ENCODE measurements at regions not wholly inside any gene's neighbourhood (a gene's known extent, or its start where the extent isn't known, plus 50 kb on each side); places are given as distances from the start of the nearest gene placed in this dataset.
A peak's percentile ranks its signal among the peaks of the same experiment; 100 is the strongest.
"Not testable (repeated sequence)": the region's sequence is repeated elsewhere in the genome, so short reads cannot be mapped to it uniquely, and the experiment has no call there.

DNA sequence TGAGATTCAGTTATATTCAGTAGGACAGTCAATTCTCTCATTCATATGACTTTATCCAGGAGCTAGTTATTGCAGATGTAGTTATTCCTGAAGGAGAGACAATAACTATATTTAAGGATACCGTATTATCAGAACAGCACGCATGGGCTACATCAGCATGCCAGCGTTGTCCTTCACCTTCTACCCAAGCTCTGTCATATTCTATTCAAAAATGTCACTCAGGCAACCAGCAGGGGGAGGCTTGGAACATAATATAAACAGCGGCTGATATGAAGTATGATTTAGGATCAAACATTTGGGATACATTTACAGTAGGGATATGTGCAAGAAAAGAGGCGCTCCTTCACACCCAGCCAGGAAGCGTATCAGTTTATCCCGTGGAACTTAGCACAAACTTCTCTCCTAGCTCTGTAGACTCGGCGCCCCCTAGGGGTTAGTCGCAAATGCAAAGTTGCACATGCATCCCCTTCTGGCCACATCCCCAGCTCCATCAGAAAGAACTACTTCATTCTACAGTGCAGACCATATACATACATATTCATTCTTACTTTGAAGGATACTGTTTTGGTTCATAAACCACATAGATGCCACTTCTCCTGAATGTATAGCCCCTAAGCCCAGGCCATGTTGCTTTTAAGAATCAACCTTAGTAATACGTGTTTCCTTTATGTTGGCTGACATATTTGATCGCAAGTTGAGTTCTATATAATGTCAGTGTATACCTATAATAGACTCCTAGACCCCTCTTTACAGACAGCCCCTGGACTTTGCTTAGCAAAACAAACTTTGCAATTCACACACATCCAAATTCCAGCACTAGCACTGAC, 759.4 kb downstream of the ADCYAP1 start:
- H3K4me3 ChIP-seq (ENCODE audit: low read depth, low read length), result no peak overlapping the region
- TF ChIP-seq, protein P1, sequence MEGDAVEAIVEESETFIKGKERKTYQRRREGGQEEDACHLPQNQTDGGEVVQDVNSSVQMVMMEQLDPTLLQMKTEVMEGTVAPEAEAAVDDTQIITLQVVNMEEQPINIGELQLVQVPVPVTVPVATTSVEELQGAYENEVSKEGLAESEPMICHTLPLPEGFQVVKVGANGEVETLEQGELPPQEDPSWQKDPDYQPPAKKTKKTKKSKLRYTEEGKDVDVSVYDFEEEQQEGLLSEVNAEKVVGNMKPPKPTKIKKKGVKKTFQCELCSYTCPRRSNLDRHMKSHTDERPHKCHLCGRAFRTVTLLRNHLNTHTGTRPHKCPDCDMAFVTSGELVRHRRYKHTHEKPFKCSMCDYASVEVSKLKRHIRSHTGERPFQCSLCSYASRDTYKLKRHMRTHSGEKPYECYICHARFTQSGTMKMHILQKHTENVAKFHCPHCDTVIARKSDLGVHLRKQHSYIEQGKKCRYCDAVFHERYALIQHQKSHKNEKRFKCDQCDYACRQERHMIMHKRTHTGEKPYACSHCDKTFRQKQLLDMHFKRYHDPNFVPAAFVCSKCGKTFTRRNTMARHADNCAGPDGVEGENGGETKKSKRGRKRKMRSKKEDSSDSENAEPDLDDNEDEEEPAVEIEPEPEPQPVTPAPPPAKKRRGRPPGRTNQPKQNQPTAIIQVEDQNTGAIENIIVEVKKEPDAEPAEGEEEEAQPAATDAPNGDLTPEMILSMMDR (IDR thresholded peaks at IDR 0.05; ENCODE audit: borderline replicate concordance, insufficient read depth, low read depth, low read length), result peak; percentile 84

DNA sequence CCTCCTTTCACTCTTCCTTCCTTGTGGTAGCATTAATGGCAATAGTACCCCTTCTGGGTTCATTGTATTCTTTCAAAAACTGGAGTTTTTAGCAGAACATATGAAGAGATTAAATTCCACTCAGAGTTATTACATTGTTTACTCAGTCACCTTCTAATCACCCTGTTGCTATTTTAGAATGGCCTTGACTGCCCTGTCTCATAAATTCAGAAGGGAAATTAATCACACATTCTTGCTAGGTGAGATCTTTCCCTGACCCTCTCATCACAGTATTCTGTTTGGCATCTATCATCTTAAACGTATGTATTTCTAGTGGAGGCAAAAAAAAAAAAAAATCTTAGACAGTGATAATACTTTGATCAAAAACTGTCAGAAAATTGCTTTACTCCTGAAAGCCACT, 760.4 kb downstream of the ADCYAP1 start:
- TF ChIP-seq, protein P1 (IDR thresholded peaks at IDR 0.05; ENCODE audit: borderline replicate concordance, insufficient read depth, low read depth, low read length), result no peak
- no peak overlapping the region for H3K4me3 ChIP-seq (ENCODE audit: low read depth, low read length)

DNA sequence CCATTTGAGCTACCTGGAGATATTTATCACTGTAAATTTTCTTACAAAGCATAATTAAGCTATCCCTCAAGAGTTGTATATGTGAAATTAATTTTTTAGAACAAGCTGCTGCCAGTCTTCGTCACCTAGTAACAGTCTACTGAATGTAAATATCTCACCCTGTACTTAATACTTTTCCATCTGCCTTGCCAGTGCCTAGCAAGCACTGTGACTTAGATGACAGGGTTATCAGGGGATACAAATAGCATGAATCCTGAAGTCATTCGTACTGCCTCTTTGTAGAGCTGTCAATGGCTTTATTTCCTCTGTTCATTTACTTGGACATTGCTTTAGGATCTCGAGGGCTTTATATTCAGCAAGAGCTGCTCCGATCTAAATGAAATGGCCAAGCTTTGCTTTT, 763.6 kb downstream of the ADCYAP1 start:
- TF ChIP-seq, protein P1 (IDR thresholded peaks at IDR 0.05; ENCODE audit: borderline replicate concordance, insufficient read depth, low read depth, low read length), result no peak
- H3K4me3 ChIP-seq (ENCODE audit: low read depth, low read length), result no peak overlapping the region

DNA sequence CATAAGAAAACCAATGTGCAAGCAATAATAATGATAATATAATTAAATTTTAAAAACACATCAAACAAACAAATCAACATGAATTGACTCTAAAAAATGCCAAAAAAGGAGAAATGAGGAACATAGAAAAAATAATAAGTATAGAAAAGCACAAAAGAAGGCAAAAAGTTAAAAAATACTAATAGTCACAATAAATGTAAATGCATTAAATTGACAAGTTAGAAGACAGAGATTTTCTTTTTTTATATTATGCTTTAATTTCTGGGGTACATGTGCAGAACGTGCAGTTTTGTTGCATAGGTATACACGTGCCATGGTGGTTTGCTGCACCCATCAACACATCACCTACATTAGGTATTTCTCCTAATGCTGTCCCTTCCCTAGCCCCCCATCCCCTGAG, 767.0 kb downstream of the ADCYAP1 start:
- H3K4me3 ChIP-seq (ENCODE audit: low read depth, low read length), result not testable (repeated sequence)

DNA sequence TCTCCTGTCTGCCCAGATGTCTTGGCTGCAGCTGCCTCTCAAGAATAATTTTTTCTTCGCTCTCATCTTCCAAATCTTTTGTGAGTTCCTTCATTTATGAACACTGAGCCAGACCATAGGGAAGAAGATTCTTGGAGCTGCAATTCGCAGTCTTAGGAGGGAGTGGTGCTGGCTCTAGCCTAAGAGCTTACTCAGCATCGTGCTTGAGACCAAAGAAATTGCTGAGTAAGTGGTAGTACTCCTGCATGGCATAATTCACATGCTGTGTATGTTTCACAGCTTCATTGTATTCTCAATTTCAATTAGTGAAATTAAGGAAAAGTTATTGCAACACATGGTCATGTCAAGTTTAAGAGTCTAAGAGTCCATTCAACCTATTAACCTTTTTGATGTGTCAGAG, 771.7 kb downstream of the ADCYAP1 start:
- H3K4me3 ChIP-seq (ENCODE audit: low read depth, low read length), result no peak overlapping the region
- TF ChIP-seq, protein P1 (IDR thresholded peaks at IDR 0.05; ENCODE audit: borderline replicate concordance, insufficient read depth, low read depth, low read length), result no peak

DNA sequence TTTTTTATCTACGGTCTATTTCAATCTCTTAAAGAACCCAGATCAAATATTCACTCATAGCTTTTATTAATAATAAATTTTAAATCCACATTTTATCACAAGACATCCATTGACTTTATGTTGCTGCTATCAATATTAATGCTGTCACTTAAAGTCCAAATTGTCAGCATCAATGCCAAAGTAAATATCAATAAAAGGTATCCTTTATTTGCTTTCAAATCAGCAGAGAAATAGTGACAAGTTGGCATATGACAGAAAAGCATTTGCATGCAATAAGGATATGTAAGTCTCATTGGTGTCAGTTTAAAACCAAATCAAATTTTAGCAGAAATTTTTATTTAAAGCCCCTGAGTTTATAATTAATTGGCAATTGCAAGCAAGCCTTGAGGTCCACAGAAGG, 775.4 kb downstream of the ADCYAP1 start:
- TF ChIP-seq, protein P1 (IDR thresholded peaks at IDR 0.05; ENCODE audit: borderline replicate concordance, insufficient read depth, low read depth, low read length), result no peak
- H3K4me3 ChIP-seq (ENCODE audit: low read depth, low read length), result no peak overlapping the region

DNA sequence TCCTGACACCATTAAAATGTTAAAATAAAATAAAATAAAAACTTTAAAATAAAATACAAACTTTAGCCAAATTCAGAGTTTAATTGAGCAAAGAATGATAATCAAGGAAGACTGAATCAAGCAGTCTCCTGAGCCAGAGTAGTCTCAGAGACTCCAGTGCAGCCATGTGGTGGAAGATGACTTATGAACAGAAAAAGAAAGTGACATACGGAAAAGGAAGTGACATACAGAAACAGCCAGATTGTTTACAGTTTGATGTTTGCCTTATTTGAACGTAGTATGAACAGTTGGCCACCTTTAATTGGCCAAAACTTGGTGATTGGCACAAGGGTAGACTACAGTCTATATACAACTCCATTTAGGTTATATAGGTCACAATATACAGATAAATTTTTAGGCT, 787.2 kb downstream of the ADCYAP1 start:
- TF ChIP-seq, protein P1 (IDR thresholded peaks at IDR 0.05; ENCODE audit: borderline replicate concordance, insufficient read depth, low read depth, low read length), result no peak

More for the DNA sequence above, 787.2 kb downstream of the ADCYAP1 start:
- no peak overlapping the region for H3K4me3 ChIP-seq (ENCODE audit: low read depth, low read length)

All from GM12875 (cell line).